Esophagus muscularis mucosa (tissue), 3 donors: ENCODE measurements at regions not wholly inside any gene's neighbourhood (a gene's known extent, or its start where the extent isn't known, plus 50 kb on each side); places are given as distances from the start of the nearest gene placed in this dataset.

ENCODE experiments used
- POLR2A ChIP-seq: fragments of 450-650 bp; IDR thresholded peaks from one replicate; pipeline ENCODE4 v1.6.1; 2017; ENCODE audit warnings: antibody characterized with exemption, moderate library complexity, mild to moderate bottlenecking, low read depth
- POLR2AphosphoS5 ChIP-seq, 2 donors: sonication (generic); formaldehyde crosslinking; IDR thresholded peaks; one replicate each; pipeline ENCODE4 v1.6.1; 2017; ENCODE audit warnings: antibody characterized with exemption in 2 of 2
- TF ChIP-seq, protein P1 (sequence below), 3 experiments: fragments of 200-600 bp in 2 of 3; fragments of 450-650 bp in 1 of 3; sonication (generic) in 2 of 3; IDR thresholded peaks; one replicate each; pipeline ENCODE4 v1.5.1; 2017 to 2019; ENCODE audit warnings: antibody characterized with exemption in 3 of 3, mild to moderate bottlenecking in 2 of 3, moderate library complexity in 1 of 3

DNA sequence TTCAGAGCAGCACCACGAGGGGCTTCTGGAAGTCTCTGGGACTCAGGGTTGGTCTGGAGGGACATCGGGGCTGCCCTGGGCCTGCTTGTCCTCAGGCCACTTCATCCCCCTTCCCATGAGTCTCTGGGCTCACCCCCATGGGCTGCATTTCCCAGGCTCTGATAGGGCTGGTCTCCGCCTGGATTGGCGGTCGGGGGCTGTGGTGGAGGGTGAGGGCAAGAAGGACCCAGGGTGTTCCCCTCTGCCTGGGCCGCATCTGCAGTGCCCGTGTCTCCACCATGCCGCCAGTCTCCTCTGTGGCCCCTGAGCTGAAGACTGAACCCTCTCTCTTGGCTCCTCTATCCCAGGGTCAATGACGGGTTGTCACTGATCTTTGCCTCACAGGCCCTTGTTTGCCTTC, 242.1 kb downstream of the ADGRD1 start:
- TF ChIP-seq, protein P1, sequence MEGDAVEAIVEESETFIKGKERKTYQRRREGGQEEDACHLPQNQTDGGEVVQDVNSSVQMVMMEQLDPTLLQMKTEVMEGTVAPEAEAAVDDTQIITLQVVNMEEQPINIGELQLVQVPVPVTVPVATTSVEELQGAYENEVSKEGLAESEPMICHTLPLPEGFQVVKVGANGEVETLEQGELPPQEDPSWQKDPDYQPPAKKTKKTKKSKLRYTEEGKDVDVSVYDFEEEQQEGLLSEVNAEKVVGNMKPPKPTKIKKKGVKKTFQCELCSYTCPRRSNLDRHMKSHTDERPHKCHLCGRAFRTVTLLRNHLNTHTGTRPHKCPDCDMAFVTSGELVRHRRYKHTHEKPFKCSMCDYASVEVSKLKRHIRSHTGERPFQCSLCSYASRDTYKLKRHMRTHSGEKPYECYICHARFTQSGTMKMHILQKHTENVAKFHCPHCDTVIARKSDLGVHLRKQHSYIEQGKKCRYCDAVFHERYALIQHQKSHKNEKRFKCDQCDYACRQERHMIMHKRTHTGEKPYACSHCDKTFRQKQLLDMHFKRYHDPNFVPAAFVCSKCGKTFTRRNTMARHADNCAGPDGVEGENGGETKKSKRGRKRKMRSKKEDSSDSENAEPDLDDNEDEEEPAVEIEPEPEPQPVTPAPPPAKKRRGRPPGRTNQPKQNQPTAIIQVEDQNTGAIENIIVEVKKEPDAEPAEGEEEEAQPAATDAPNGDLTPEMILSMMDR (IDR thresholded peaks at IDR 0.05), result no peak
- no peak for TF ChIP-seq POLR2A
- TF ChIP-seq POLR2AphosphoS5 (IDR thresholded peaks at IDR 0.05), result no peak
